H9 (cell line): ENCODE measurements at regions not wholly inside any gene's neighbourhood (a gene's known extent, or its start where the extent isn't known, plus 50 kb on each side); places are given as distances from the start of the nearest gene placed in this dataset.

Source experiments
- DNase-seq: peaks from one replicate; pipeline ENCODE4 v3.0.0-alpha.2; 2017
- H2AFZ ChIP-seq: one replicate; pipeline ENCODE4 v1.6.1; 2013; ENCODE audit warnings: mild to moderate bottlenecking, low read length, control low read depth, moderate library complexity
- H2AK5ac ChIP-seq: 2 replicates; pipeline ENCODE4 v1.6.1; 2013; ENCODE audit warnings: low read length, control low read depth, mixed read lengths; ENCODE audit not compliant: insufficient read length
- H2BK120ac ChIP-seq: one replicate; pipeline ENCODE4 v1.6.1; 2013; ENCODE audit warnings: low read depth, mild to moderate bottlenecking, low read length, control low read depth, inconsistent platforms; ENCODE audit not compliant: poor library complexity, severe bottlenecking
- H2BK12ac ChIP-seq: 2 replicates; pipeline ENCODE4 v1.6.1; 2013; ENCODE audit warnings: low read length, control low read depth, mixed read lengths, low read depth; ENCODE audit not compliant: insufficient read length
- H2BK15ac ChIP-seq: 2 replicates; pipeline ENCODE4 v1.6.1; 2013; ENCODE audit warnings: low read depth, low read length, control low read depth
- H2BK20ac ChIP-seq: one replicate; pipeline ENCODE4 v1.6.1; 2013; ENCODE audit warnings: low read depth, mild to moderate bottlenecking, low read length, control low read depth, inconsistent platforms; ENCODE audit not compliant: poor library complexity, severe bottlenecking
- H2BK5ac ChIP-seq: 2 replicates; pipeline ENCODE4 v1.6.1; 2013; ENCODE audit warnings: low read length, control low read depth, mixed read lengths; ENCODE audit not compliant: insufficient read length
- H3K14ac ChIP-seq: 2 replicates; pipeline ENCODE4 v1.6.1; 2013; ENCODE audit warnings: low read length, control low read depth; ENCODE audit not compliant: insufficient read depth
- H3K18ac ChIP-seq: 2 replicates; pipeline ENCODE4 v1.6.1; 2013; ENCODE audit warnings: low read depth, mild to moderate bottlenecking, mixed read lengths, low read length, control low read depth; ENCODE audit not compliant: insufficient read length
- H3K23ac ChIP-seq: 2 replicates; pipeline ENCODE4 v1.6.1; 2013; ENCODE audit warnings: low read length, control low read depth, mixed read lengths, low read depth; ENCODE audit not compliant: insufficient read length
- H3K23me2 ChIP-seq: 2 replicates; pipeline ENCODE4 v1.6.1; 2013; ENCODE audit warnings: low read depth, mild to moderate bottlenecking, mixed read lengths, low read length, control low read depth; ENCODE audit not compliant: insufficient read length, poor library complexity, severe bottlenecking
- H3K27ac ChIP-seq: 2 replicates; pipeline ENCODE4 v1.5.1; 2013; ENCODE audit warnings: low read length, control low read depth, mixed read lengths, low read depth; ENCODE audit not compliant: insufficient read length
- H3K27me3 ChIP-seq: 2 replicates; pipeline ENCODE4 v1.6.1; 2013; ENCODE audit warnings: low read length, control low read depth, inconsistent platforms; ENCODE audit not compliant: insufficient read depth
- H3K4ac ChIP-seq: 2 replicates; pipeline ENCODE4 v1.6.1; 2013; ENCODE audit warnings: low read depth, mild to moderate bottlenecking, control low read depth, inconsistent platforms, low read length, moderate library complexity
- H3K4me1 ChIP-seq: 2 replicates; pipeline ENCODE4 v1.6.1; 2013; ENCODE audit warnings: low read length, control low read depth, inconsistent platforms; ENCODE audit not compliant: insufficient read depth
- H3K4me2 ChIP-seq: 2 replicates; pipeline ENCODE4 v1.6.1; 2013; ENCODE audit warnings: low read length, control low read depth, mixed read lengths; ENCODE audit not compliant: insufficient read length, insufficient read depth
- H3K56ac ChIP-seq: 2 replicates; pipeline ENCODE4 v1.6.1; 2013; ENCODE audit warnings: low read depth, mild to moderate bottlenecking, mixed read lengths, low read length, control low read depth; ENCODE audit not compliant: insufficient read length
- H3K79me1 ChIP-seq: 2 replicates; pipeline ENCODE4 v1.6.1; 2013; ENCODE audit warnings: low read depth, mild to moderate bottlenecking, moderate library complexity, low read length, control low read depth, inconsistent platforms; ENCODE audit not compliant: insufficient read depth, poor library complexity, severe bottlenecking
- H3K79me2 ChIP-seq: 2 replicates; pipeline ENCODE4 v1.6.1; 2013; ENCODE audit warnings: low read length, control low read depth, inconsistent platforms; ENCODE audit not compliant: insufficient read depth
- H3K9ac ChIP-seq: 2 replicates; pipeline ENCODE4 v1.6.1; 2013; ENCODE audit warnings: low read length, control low read depth, mixed read lengths; ENCODE audit not compliant: insufficient read length; ENCODE audit errors: extremely low read depth
- H3K9me3 ChIP-seq: one replicate; pipeline ENCODE4 v1.6.1; 2013; ENCODE audit warnings: low read depth, low read length, inconsistent platforms; ENCODE audit not compliant: control insufficient read depth
- H3T11ph ChIP-seq: one replicate; pipeline ENCODE4 v1.6.1; 2013; ENCODE audit warnings: mild to moderate bottlenecking, low read length, control low read depth, inconsistent platforms
- H4K20me1 ChIP-seq: one replicate; pipeline ENCODE4 v1.6.1; 2013; ENCODE audit not compliant: control insufficient read depth, insufficient read length, insufficient read depth
- H4K5ac ChIP-seq: 2 replicates; pipeline ENCODE4 v1.6.1; 2013; ENCODE audit warnings: low read depth, mild to moderate bottlenecking, mixed read lengths, low read length, control low read depth; ENCODE audit not compliant: insufficient read length
- H4K8ac ChIP-seq: replicated peaks from 2 replicates; pipeline ENCODE4 v1.6.1; 2013; ENCODE audit warnings: low read length, control low read depth, mixed read lengths, low read depth; ENCODE audit not compliant: insufficient read length
- H4K91ac ChIP-seq: 2 replicates; pipeline ENCODE4 v1.6.1; 2013; ENCODE audit warnings: low read depth, mild to moderate bottlenecking, moderate library complexity, mixed read lengths, low read length, control low read depth; ENCODE audit not compliant: insufficient read length
- H3K27ac Mint-ChIP-seq, 3 experiments: 2 replicates in 2 of 3; 3 replicates in 1 of 3; pipeline ENCODE4 v1.8.0; 2020 to 2021; ENCODE audit warnings: mixed read lengths in 3 of 3, mild to moderate bottlenecking in 1 of 3, moderate library complexity in 1 of 3
- H3K27me3 Mint-ChIP-seq: 2 replicates; pipeline ENCODE4 v1.8.0; 2021; ENCODE audit warnings: low read depth, mild to moderate bottlenecking, moderate library complexity, mixed read lengths
- H3K36me3 Mint-ChIP-seq, 3 experiments: 2 replicates in 2 of 3; 3 replicates in 1 of 3; pipeline ENCODE4 v1.8.0; 2020 to 2021; ENCODE audit warnings: low read depth in 3 of 3, mixed read lengths in 3 of 3; ENCODE audit not compliant: insufficient read depth in 1 of 3
- H3K4me1 Mint-ChIP-seq, 2 experiments: 2 replicates each; pipeline ENCODE4 v1.8.0; 2020; ENCODE audit warnings: mixed read lengths in 2 of 2
- H3K4me3 Mint-ChIP-seq, 2 experiments: 2 replicates in 1 of 2; 3 replicates in 1 of 2; pipeline ENCODE4 v1.8.0; 2020 to 2021; ENCODE audit warnings: mild to moderate bottlenecking in 2 of 2, mixed read lengths in 2 of 2, moderate library complexity in 1 of 2
- H3K9me3 Mint-ChIP-seq, 2 experiments: 2 replicates in 1 of 2; 3 replicates in 1 of 2; pipeline ENCODE4 v1.8.0; 2020; ENCODE audit warnings: mild to moderate bottlenecking in 2 of 2, mixed read lengths in 2 of 2, moderate library complexity in 1 of 2
- CTCF ChIP-seq: fragments of 200-600 bp; sonication (generic); conservative IDR thresholded peaks from 3 replicates; pipeline ENCODE4 v1.8.0; 2021; ENCODE audit warnings: antibody characterized with exemption, mild to moderate bottlenecking
- WGBS: extraction: QIAGEN DNeasy Blood & Tissue Kit; methylation state at CpG from one replicate; pipeline ENCODE4 v1.1.7; 2013; ENCODE audit warnings: missing lambda C conversion rate, low lambda C conversion rate, mixed read lengths; ENCODE audit not compliant: insufficient read length; ENCODE audit errors: extremely low coverage; 5-methylcytosine and 5-hydroxymethylcytosine counted together

DNA sequence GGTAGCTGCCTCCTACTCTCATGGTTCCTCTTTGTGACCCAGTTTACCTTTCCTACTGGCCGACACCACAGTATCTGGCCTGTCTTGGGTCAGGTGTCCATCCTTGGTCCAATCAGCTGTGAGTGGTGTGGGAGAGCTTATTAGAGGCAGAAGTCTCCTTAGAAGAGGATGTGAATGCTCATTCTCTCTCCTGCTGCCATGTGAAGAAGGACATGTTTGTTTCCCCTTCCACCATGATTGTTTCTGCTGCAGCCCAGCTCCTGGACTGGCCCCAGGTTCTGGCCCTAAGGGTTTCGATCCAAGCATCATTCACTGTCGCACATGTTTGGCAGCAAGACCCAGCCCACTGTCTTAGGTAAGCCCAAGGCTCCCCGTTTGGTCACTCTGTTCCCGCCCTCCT is 55.3 kb upstream of the TGIF1 start:
- no peak overlapping the region for H3K27ac ChIP-seq
- peaks cover 8 to 26% (median 9%) of the 10 kb centered on the region in 3 experiments for H3K36me3 Mint-ChIP-seq
- no peak overlapping the region for H3K4me2 ChIP-seq
- peaks cover 20 to 24% of the 10 kb centered on the region in 2 experiments for H3K9me3 Mint-ChIP-seq
- H4K8ac ChIP-seq: no peak overlapping the region
- H3K27me3 ChIP-seq: no peaks in the 10 kb centered on the region
- no peak overlapping the region for H3K4me3 Mint-ChIP-seq
- no peak overlapping the region for H2BK120ac ChIP-seq
- H2BK5ac ChIP-seq: no peak overlapping the region
- no peak overlapping the region for H3K4ac ChIP-seq
- no peaks in the 10 kb centered on the region for H3K79me1 ChIP-seq
- no peak overlapping the region for H4K91ac ChIP-seq
- H3K56ac ChIP-seq: no peak overlapping the region
- no peaks in the 10 kb centered on the region for H3K23me2 ChIP-seq
- H2BK15ac ChIP-seq: no peak overlapping the region
- TF ChIP-seq CTCF: no peak
- no peak overlapping the region for H2AFZ ChIP-seq
- no peak for DNase-seq
- no peaks in the 10 kb centered on the region for H3K79me2 ChIP-seq
- H3K4me1 Mint-ChIP-seq: peaks cover 30 to 32% of the 10 kb centered on the region in 2 experiments
- no peak overlapping the region for H4K5ac ChIP-seq
- H2BK12ac ChIP-seq: no peak overlapping the region
- H3K27ac Mint-ChIP-seq: no peak overlapping the region
- no peak overlapping the region for H3T11ph ChIP-seq
- no peak overlapping the region for H3K14ac ChIP-seq
- WGBS: no CpG with 5 or more reads among the region's 5 CpGs
- H3K4me1 ChIP-seq: peaks cover 9% of the 10 kb centered on the region; the same call in 1 of the 2 replicates
- no peaks in the 10 kb centered on the region for H3K9me3 ChIP-seq
- no peak overlapping the region for H2BK20ac ChIP-seq
- H3K27me3 Mint-ChIP-seq: peaks cover 1% of the 10 kb centered on the region; the same call in 1 of the 2 replicates
- no peak overlapping the region for H3K23ac ChIP-seq
- no peaks in the 10 kb centered on the region for H4K20me1 ChIP-seq
- H3K9ac ChIP-seq: no peak overlapping the region
- no peak overlapping the region for H3K18ac ChIP-seq
- no peak overlapping the region for H2AK5ac ChIP-seq
